GM12874 (cell line): ENCODE measurements at regions not wholly inside any gene's neighbourhood (a gene's known extent, or its start where the extent isn't known, plus 50 kb on each side); places are given as distances from the start of the nearest gene placed in this dataset.

Experiments
- TF ChIP-seq, protein P1 (sequence below): IDR thresholded peaks from 2 replicates; pipeline ENCODE4 v1.5.1; 2011; ENCODE audit warnings: low read depth, mild to moderate bottlenecking, control low read depth, low read length, moderate library complexity; ENCODE audit not compliant: insufficient read depth

- TF ChIP-seq, protein P1, sequence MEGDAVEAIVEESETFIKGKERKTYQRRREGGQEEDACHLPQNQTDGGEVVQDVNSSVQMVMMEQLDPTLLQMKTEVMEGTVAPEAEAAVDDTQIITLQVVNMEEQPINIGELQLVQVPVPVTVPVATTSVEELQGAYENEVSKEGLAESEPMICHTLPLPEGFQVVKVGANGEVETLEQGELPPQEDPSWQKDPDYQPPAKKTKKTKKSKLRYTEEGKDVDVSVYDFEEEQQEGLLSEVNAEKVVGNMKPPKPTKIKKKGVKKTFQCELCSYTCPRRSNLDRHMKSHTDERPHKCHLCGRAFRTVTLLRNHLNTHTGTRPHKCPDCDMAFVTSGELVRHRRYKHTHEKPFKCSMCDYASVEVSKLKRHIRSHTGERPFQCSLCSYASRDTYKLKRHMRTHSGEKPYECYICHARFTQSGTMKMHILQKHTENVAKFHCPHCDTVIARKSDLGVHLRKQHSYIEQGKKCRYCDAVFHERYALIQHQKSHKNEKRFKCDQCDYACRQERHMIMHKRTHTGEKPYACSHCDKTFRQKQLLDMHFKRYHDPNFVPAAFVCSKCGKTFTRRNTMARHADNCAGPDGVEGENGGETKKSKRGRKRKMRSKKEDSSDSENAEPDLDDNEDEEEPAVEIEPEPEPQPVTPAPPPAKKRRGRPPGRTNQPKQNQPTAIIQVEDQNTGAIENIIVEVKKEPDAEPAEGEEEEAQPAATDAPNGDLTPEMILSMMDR, result no peak
Observed at GRCh38 chr5:138695781-138696180, 57.4 kb upstream of the CTNNA1 start.

DNA sequence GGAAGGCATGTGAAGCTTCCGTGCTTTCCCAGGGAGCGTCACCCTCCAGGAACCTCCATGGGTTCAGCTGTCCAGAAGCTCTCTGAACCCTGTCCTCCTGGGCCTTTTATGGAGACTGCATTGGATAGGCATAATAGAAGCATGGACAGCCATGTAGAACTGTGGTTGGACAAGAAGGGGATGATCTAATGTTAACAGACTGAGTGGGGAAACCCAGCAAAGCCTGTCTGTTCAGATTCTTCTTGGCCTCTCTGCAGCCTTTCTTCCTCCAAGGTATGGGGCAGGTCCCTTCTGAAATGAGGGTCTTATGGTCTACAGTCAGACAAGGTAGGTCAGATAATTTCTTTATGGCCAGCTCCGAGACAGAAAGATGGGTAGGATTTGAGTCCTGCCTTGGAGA lies 59.1 kb upstream of the CTNNA1 start:
- TF ChIP-seq, protein P1, result no peak

- TF ChIP-seq, protein P1, result no peak
Observed at GRCh38 chr5:138692370-138692769, 60.9 kb upstream of the CTNNA1 start.

DNA sequence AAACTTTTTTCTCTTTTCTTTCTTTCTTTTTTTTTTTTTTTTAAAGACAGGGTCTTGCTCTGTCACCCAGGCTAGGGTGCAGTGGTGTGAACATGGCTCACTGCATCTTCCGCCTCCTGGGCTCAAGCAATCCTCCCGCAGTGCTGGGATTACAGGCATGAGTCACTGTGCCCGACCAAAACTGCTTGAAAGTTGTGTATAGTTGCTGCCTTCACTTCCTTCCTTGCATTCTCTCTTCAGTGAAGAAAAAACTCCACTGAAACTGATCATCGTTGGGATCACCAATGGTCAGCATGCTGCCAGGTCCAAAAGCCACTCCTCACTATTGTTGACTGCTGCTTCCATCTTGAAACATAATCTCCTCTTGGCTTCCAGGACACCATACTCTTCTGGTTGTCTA lies 66.6 kb upstream of the CTNNA1 start:
- TF ChIP-seq, protein P1, result no peak

DNA sequence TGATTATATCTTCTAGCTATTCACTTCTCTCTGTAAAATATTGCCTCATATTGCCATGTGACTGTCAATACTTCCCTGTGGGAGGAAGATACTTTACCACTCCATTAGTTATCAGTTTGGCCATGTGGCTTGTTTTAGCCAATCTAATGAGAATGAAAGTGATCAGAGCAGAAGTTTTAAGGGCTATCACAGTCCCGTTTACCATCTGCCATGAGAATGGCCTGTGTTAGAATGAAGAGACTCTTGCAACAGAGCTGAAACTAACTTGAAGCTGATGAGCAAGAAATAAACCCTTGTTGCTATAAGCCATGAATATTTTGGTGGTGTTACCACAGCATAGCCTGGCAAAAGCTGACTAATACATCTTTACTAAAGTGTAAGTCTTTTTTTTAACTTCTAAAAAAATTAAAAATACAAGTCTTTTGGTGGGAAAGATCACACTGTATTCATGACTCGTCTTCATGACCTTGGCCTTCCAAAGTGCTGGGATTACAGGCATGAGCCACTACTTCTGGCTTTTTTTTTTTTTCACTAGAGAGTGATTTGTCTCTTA lies 68.0 kb upstream of the CTNNA1 start:
- TF ChIP-seq, protein P1, result no peak

GRCh38 chr5:138677782-138678181 lies 75.4 kb upstream of the CTNNA1 start:
- TF ChIP-seq, protein P1, result no peak

GRCh38 chr5:138676556-138677193 lies 76.5 kb upstream of the CTNNA1 start:
- TF ChIP-seq, protein P1, result no peak
